Activated CD8-positive, alpha-beta T cell treated with anti-CD3 and anti-CD28 coated beads for 36 hours (primary cell): ENCODE measurements at regions not wholly inside any gene's neighbourhood (a gene's known extent, or its start where the extent isn't known, plus 50 kb on each side); places are given as distances from the start of the nearest gene placed in this dataset.

Source experiments
- ATAC-seq: fragments of 200-7000 bp; cut with Tn5 transposase; one replicate; pipeline ENCODE4 v1.10.0; 2021; ENCODE audit warnings: mild to moderate bottlenecking, moderate library complexity
- CTCF ChIA-PET: fragments of 350-600 bp; sonication (Branson Sonifier 250); formaldehyde crosslinking; loops from one replicate; lab custom pipeline; 2021; ENCODE audit warnings: antibody characterized with exemption; lab: Charles Lee
- POLR2A ChIA-PET: fragments of 350-600 bp; sonication (Branson Sonifier 250); formaldehyde crosslinking; loops from one replicate; lab custom pipeline; 2021; ENCODE audit warnings: antibody characterized with exemption; lab: Charles Lee
- DNase-seq: peaks from one replicate; pipeline ENCODE4 v3.0.0-alpha.2; 2020
- H3K27ac Mint-ChIP-seq: one replicate; pipeline ENCODE4 v1.8.0; 2021; ENCODE audit warnings: mild to moderate bottlenecking, mixed read lengths
- H3K27me3 Mint-ChIP-seq: one replicate; pipeline ENCODE4 v1.8.0; 2021; ENCODE audit warnings: mixed read lengths
- H3K36me3 Mint-ChIP-seq: one replicate; pipeline ENCODE4 v1.8.0; 2021; ENCODE audit warnings: low read depth, mixed read lengths
- H3K4me1 Mint-ChIP-seq: one replicate; pipeline ENCODE4 v1.8.0; 2021; ENCODE audit warnings: low read depth, mixed read lengths
- H3K4me3 Mint-ChIP-seq: one replicate; pipeline ENCODE4 v1.8.0; 2021; ENCODE audit warnings: mild to moderate bottlenecking, moderate library complexity, mixed read lengths
- H3K9me3 Mint-ChIP-seq: one replicate; pipeline ENCODE4 v1.8.0; 2021; ENCODE audit warnings: mixed read lengths
- CTCF ChIP-seq: fragments of 200-600 bp; IDR thresholded peaks from one replicate; pipeline ENCODE4 v1.8.0; 2022; ENCODE audit warnings: antibody characterized with exemption, mild to moderate bottlenecking
- intact Hi-C: fragments of 100-400 bp; cut with micrococcal nuclease; formaldehyde crosslinking; loops from one replicate; pipeline ENCODE4 v1.10.0; 2022

GRCh38 chr19:30856786-30857185 lies 484.6 kb downstream of the ZNF536 start:
- Mint-ChIP-seq H3K9me3 (peaks cover 1% of the 10 kb centered on the region), H3K4me1 (no peaks in the 10 kb centered on the region), H3K27ac (no peak overlapping the region), H3K27me3 (peaks cover 3% of the 10 kb centered on the region), H3K4me3 (no peak overlapping the region), H3K36me3 (no peaks in the 10 kb centered on the region)
- POLR2A ChIA-PET = no interaction called here
- ATAC-seq = no peak
- intact Hi-C loops = no loop called here
- DNase-seq = no peak
- no peak for TF ChIP-seq CTCF
- CTCF ChIA-PET = no interaction called here

- Mint-ChIP-seq H3K27me3 (peaks cover 2% of the 10 kb centered on the region), H3K27ac (no peak overlapping the region), H3K4me1 (no peaks in the 10 kb centered on the region), H3K9me3 (peaks cover 1% of the 10 kb centered on the region), H3K4me3 (no peak overlapping the region), H3K36me3 (no peaks in the 10 kb centered on the region)
- DNase-seq (no peak), ATAC-seq (no peak)
- ChIA-PET POLR2A (no interaction called here), CTCF (no interaction called here)
- intact Hi-C loops = no loop called here
- TF ChIP-seq CTCF = no peak
Measured at GRCh38 chr19:30856376-30856775, 484.2 kb downstream of the ZNF536 start.

GRCh38 chr19:30855442-30855841 lies 483.3 kb downstream of the ZNF536 start:
- H3K9me3 Mint-ChIP-seq = peaks cover 1% of the 10 kb centered on the region
- ATAC-seq = no peak
- ChIA-PET CTCF (no interaction called here), POLR2A (no interaction called here)
- H3K4me3 Mint-ChIP-seq = no peak overlapping the region
- TF ChIP-seq CTCF = no peak
- no peaks in the 10 kb centered on the region for H3K36me3 Mint-ChIP-seq
- no peaks in the 10 kb centered on the region for H3K27me3 Mint-ChIP-seq
- H3K27ac Mint-ChIP-seq = no peak overlapping the region
- H3K4me1 Mint-ChIP-seq = no peaks in the 10 kb centered on the region
- intact Hi-C loops = no loop called here
- DNase-seq = no peak

- DNase-seq (no peak), ATAC-seq (no peak)
- Mint-ChIP-seq H3K4me3 (no peak overlapping the region), H3K27ac (no peak overlapping the region), H3K36me3 (no peaks in the 10 kb centered on the region), H3K27me3 (no peaks in the 10 kb centered on the region), H3K9me3 (peaks cover 1% of the 10 kb centered on the region), H3K4me1 (no peaks in the 10 kb centered on the region)
- TF ChIP-seq CTCF = no peak
- ChIA-PET CTCF (no interaction called here), POLR2A (no interaction called here)
- intact Hi-C loops = no loop called here
Measured at GRCh38 chr19:30854661-30855060, 482.5 kb downstream of the ZNF536 start.

GRCh38 chr19:30854207-30854606 lies 482.0 kb downstream of the ZNF536 start:
- H3K9me3 Mint-ChIP-seq = peaks cover 1% of the 10 kb centered on the region
- no peak overlapping the region for H3K4me3 Mint-ChIP-seq
- TF ChIP-seq CTCF = no peak
- CTCF ChIA-PET = no interaction called here
- no peaks in the 10 kb centered on the region for H3K27me3 Mint-ChIP-seq
- DNase-seq (no peak), ATAC-seq (no peak)
- H3K36me3 Mint-ChIP-seq = no peaks in the 10 kb centered on the region
- no peaks in the 10 kb centered on the region for H3K4me1 Mint-ChIP-seq
- intact Hi-C loops = no loop called here
- H3K27ac Mint-ChIP-seq = no peak overlapping the region
- POLR2A ChIA-PET = no interaction called here
